GM13976 (cell line): ENCODE measurements at regions not wholly inside any gene's neighbourhood (a gene's known extent, or its start where the extent isn't known, plus 50 kb on each side); places are given as distances from the start of the nearest gene placed in this dataset.

Experiments used
- DNase-seq: peaks from one replicate; pipeline ENCODE4 v3.0.0; 2012; ENCODE audit warnings: low spot score
- CTCF ChIP-seq: IDR thresholded peaks from 2 replicates; pipeline ENCODE4 v1.5.1; 2012; ENCODE audit warnings: borderline replicate concordance, mild to moderate bottlenecking; ENCODE audit not compliant: insufficient read depth; ENCODE audit errors: extremely low read depth, missing control alignments, control extremely low read depth
- in situ Hi-C: fragments of 300-500 bp; cut with MboI; formaldehyde crosslinking; loops from one replicate; pipeline ENCODE4 v1.12.0; 2022; ENCODE audit warnings: low sequenced_read_pairs, mixed read lengths, inconsistent platforms; ENCODE audit not compliant: unreplicated experiment

DNA sequence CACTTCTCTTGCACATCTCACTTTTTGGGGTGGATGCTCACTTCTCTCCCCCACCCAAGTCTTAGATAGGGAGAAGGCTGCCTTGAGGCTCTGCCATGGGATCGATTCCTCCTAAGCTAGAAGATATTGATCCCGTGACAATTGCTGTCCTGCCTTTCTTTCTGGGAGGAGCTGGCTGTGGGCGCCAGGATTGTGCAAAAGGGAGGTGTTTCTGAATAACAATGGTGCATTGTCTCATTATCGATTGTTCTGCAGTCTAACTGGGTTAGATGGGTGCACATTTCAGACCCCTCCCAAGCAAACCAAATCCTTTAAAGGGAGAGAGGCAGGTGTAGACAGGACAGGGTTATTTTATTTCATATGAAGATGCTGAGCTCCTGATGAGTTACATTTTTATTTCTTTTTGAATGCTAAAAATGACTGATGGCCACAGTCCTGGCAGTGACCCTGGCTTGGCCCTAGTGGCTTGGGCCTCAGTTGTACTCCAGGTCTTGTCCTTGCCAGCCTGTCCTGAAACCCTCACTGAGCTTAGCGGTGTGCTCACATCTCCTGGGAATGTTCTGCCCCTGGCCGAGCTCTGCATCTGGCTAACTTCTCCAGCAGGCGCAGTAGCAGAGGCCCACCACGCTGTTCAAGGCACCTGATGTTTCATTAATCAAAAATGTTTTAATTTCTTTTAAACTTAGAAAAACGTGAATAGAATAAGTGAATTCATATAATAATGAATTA, 99.0 kb upstream of the KAZN start:
- in situ Hi-C loops: no loop called here
- no peak for DNase-seq
- no peak for TF ChIP-seq CTCF

- TF ChIP-seq CTCF: no peak
- in situ Hi-C loops: no loop called here
- DNase-seq: no peak
Observed at GRCh38 chr1:14500041-14500440, 98.4 kb upstream of the KAZN start.

GRCh38 chr1:14500912-14501311, 97.6 kb upstream of the KAZN start:
- TF ChIP-seq CTCF: no peak
- DNase-seq: no peak
- in situ Hi-C loops: no loop called here

DNA sequence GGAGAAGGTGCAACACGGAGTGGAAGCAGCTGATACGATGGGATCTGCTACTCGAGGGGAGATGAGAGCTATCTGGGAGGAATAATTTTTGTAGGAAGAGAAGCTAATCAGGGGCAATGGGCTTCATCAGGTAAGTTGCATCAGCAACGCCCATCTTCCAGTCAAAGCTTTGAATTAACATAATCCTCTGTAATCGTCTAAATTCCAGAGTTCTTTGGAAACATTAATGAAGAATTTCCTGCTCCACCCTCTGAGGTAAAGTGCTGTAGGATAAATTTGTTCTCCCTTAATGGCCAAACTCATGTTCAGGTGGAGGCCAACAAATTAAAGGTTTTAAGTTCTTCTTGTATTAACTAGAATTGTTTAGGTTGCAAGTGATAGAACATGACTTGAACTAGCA, 94.0 kb upstream of the KAZN start:
- DNase-seq: no peak
- no peak for TF ChIP-seq CTCF
- in situ Hi-C loops: no loop called here

DNA sequence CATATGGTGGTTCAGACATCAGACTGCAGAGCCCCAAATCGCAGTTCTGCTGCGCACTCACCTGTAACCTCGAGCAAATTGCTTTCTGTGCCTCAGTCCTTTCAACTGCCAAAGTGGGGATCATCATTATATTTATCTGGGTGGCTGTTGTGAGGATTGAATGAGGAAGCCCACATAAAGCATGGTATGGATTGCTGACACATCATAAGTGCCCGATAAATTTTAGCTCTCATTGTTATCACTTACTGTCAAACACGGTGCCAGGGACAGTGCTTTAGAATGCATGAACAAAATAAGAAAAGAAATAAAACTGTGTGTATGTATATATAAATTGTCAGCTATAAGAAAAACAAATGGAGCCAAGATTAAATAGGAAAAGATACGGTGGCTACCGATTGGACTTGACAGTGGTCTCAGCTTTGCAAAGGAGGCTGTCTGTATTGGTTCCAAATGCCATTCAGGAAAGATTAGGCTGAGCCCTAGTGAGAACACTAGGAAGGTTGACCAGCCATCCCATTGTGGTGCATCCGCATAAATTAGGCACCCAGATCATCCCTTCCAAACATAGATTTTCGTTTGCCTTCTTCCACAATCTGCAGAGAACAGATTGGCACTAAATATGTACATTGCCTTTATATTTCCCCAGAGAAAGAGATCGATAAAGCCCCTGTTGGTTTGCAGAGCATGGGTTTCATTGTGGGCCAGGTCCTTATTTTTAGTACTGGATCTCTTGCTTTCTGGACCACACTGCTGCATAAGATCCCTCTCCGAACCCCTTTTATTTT, 91.8 kb upstream of the KAZN start:
- TF ChIP-seq CTCF: no peak

DNA sequence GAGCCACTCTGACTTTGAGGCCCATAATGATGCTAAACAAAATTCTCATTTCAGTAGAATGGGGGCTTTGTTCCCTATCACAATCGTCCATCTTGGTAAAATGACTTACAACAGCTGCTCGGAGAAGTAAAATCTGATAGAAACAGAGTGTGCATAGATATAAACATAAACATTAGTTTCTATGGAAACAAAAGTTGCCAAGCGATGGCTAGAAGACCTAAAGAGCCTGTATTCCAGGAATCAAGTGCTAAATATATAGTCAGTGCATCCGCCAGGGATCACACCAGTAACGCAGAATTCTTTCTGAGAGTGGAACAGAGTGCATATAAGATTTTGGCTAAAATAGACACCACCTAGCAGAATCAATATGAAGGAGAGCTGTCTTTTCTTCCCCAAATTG, 91.2 kb upstream of the KAZN start:
- DNase-seq: no peak
- in situ Hi-C loops: no loop called here
- TF ChIP-seq CTCF: no peak

More for the DNA sequence above, 91.8 kb upstream of the KAZN start:
- no peak for DNase-seq
- in situ Hi-C loops: no loop called here
